HS-5 (cell line): ENCODE measurements at regions not wholly inside any gene's neighbourhood (a gene's known extent, or its start where the extent isn't known, plus 50 kb on each side); places are given as distances from the start of the nearest gene placed in this dataset.

Source experiments
- DNase-seq: peaks from one replicate; pipeline ENCODE4 v3.0.0-alpha.2; 2012; ENCODE audit warnings: low read depth

DNA sequence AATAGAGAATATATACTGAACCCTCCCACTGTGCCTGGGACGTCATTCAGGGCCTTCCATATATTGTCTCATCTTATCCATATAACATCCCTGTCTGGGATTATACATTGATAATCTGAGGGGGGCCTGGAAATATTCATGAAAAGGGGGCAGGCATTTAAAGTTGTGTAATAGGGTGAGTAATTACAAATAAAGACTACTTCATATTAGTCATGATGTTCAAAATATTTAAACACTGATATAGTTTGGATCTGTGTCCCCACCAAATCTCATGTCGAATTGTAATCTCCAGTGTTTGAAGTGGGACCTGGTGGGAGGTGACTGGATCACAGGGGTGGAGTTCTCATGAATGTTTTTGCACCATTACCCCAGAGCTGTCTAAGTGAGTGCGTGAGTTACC lies 97.8 kb downstream of the AQP9 start:
- DNase-seq: no peak

DNA sequence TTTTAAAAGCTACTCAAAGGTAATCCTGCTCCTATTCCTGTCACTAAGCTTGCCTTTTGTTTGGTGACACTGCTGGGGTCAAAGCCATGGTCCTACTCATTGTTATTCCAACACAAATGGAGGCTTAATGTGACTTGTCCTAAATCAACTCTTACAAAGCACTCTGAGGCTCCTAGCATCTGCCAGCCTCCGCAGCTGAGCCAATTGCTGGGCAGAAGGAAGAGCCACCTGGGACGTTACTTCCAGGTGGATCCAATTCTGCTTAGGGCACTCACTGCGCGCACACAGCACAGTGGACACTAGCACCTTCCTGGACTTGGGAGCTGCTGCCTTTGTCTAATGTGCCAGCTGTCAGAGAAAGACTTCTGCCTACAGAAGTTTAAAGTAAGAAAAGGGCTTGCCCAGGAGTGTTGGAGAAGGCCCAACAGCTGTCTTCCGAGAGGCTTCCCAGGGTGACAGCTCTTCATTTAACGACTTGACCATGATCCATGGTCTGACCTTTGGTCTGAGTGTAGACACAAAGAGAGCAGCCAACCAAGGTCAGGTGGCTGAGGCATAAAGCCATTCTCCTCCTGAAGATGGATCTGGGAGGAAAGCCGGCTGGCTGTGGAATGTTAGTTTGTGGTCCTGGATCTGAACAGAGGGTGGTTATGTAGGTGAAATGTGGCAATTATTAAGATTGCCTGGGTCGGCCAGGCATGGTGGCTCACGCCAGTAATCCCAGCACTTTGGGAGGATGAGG lies 102.2 kb downstream of the AQP9 start:
- DNase-seq: no peak

DNA sequence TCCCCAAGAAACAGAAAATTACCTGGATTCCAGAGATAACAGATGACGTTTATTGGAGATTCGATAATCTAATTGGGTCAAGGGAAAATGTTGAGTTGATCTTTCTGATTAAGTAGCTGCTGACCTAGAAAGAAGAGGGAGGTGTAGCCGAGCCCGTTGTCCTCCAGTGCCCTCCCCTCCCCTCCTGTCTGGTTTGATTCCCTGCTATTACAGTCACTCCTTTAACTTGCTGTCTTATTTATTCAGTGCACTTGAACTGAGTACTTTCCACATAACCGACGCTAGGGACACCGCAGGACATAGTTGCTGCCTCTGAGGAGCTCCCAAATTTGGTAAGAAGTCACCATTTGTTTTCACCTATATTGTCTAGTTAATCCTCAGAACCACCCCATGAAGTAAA lies 103.7 kb downstream of the AQP9 start:
- no peak for DNase-seq

DNA sequence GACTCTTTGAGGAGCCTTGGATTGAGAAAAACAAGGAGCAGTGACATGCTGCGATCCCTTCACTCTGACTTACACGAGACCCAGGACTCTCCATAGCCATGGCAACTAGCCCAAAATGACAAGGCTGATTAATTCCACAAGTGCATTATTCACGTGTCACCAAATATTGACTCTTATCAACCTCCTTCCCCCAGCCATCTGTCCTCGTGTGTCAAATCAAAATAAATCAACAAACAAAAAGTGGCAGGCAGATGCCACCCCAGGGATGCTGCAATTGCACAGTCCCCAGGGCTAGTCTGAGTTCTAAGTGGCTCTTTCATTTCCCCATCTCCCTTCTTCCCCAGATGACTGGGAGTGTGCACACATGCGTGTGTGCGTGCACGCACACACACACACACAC lies 104.9 kb downstream of the AQP9 start:
- DNase-seq: no peak

DNA sequence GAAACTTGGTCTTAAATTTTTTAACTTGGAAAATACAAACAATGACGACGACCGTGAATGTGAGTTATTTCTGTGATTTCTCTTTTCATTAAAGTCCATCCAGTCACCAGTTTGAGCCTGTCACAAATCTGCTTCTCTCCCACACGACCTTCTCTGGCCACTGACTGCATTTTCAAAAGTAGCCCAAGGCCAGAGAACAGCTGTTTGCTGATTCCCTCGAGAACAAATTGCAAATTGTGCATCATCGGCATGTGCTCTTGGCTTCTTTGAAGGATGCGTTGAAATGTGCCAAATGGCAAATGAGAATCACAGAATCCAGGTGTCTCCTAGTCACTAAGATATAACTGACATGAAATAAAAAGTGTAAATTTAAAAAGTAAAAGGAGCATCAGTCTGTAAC lies 106.4 kb downstream of the AQP9 start:
- no peak for DNase-seq

DNA sequence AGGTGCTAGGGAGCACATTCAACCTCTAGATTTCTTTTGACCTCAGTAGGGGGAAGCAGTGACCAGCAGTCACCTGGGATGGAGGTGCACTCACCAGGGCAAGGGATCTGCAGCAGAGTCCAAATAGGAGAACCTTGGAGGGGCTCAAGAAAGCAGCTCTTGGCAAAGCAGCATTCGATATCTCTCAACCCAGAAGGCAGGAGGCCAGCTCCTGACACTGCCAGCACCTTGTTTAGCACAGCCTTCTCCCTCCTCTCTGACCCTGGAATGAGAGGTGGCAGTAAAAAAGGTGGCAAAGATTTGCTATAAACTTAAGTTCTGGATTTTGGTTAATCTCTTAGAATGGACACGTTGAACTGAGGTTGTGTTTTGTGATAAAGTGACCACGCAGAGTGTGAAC lies 107.9 kb downstream of the AQP9 start:
- DNase-seq: no peak

DNA sequence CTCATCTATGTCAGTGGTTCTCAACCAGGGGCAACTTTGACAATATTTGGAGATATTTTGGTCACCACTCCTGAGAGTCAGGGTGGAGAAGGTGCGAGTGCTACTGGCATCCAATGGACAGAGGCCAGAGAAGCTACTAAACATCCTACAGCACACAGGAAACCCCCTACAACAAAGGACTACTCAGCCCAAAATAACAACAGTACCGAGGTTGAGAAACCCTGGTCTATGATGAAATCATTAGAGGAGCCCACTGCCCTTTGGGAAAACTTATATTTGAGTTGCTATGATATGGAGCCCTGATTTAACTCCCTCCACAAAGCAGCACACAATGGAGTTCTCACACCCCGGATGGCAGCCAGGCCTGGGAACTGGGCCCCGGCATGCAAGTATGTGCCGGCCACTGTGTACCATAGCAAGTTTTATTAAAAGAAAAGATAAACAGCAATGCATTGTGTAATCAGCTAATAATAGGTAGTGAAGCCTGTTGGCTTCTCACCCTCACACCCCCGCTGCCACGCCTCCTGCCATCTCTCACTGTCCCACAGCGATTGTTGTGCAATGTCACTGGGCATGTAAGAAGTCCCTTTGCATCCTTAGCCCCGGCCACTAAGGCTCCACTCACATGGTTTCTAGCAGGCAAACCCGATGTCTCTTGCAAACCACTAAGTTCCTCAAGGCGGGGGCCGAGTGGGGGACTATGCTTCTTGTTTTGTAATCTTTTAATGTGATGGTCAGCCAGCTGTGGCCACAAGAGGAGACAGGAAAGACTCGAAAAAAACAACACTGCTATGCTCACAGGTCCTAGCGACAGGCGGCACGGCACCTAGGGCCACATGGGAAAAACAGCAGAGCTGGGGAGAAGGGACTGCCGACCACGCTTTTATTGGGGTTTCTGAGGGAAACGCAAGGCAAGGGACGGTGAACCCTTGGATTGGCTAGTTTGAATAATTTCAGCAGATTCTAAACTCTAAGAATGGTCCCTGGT lies 110.0 kb downstream of the AQP9 start:
- no peak for DNase-seq

DNA sequence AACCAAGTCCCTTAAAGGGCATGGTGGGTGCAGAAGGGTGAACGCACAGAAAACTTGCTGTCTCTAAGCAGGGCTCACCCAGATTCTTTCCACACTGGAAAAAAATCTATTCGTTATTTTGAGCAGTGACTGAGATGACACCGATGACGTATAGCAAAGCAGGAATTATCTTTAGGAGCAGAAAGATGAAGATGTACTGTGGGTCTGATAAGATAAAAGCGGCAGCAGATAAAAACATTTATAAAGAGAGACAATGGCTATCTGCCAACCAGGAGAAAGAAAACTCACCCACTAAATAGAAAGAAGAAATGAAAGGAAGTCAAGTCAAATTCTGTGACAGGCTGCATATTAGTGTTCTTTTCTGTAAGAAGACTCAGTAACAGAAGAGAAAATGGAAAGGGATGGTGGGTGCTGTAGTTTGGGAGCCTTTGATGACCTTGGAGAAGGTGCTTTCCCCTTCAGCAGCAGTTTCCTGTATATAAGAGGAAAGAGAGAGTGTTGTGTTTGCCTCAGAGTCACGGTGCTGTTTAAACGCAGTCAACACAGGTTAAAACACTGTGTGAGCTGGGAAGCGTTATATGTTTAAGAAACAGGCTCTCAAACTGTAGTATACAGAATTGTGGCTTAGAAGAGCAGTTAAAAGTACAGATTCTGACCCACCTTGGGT lies 111.6 kb downstream of the AQP9 start:
- no peak for DNase-seq

DNA sequence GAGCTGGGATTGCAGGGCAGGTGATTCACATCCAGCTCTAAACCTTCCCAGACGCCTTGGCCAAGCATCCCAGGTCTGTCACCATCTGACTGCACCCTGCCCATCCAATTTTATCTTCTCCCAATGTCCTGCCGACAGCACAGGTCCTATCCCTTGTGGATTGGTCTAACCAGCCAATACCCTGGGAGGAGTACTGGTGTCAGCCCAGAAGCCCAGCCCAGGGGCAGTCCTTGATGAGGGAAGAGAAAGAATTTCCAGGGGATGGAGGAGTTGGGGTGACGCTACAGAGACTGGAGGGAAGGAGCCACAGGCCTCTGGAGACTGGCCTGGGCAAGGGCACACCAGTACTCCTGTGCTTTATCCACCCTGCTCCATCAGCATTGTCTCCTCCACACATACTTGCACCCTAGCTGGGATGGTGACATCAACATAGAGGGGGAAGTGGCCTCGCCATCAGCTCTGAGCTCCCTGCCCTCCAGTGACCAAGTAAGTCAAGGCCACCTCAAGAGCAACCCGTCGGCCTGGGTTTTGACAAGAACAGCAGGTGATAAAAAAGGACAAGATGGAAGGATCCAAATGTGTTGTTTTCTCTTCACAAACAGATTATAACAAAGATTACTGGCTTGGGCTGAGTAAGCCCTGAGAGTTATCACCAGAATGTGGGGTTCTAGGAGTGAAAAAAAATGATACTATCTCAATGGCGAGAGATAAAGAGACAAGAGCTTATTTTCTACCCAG lies 114.6 kb downstream of the AQP9 start:
- no peak for DNase-seq

DNA sequence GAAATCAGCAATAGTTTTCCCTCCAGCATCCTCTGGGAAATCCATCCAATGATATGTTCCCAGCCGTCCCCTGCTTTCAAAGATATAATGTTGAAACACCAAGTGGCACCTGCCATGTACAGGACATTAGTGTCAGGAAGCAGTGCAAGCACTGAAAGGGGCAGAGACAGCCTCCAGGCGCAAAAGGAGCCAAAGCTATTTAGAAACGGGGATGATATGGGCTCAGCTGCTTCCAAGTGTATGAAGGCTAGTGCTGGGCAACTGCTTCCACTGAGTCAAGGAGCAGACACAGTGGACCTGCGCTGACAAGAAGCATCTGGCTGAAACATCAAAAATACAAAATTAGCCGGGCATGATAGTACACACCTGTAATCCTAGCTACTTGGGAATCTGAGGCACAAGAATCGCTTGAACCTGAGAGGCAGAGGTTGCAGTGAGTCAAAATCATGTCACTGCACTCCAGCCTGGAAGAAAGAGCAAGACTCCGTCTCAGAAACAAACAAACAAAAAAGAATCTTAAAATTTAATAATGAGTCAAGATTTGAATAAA lies 119.7 kb downstream of the AQP9 start:
- no peak for DNase-seq

DNA sequence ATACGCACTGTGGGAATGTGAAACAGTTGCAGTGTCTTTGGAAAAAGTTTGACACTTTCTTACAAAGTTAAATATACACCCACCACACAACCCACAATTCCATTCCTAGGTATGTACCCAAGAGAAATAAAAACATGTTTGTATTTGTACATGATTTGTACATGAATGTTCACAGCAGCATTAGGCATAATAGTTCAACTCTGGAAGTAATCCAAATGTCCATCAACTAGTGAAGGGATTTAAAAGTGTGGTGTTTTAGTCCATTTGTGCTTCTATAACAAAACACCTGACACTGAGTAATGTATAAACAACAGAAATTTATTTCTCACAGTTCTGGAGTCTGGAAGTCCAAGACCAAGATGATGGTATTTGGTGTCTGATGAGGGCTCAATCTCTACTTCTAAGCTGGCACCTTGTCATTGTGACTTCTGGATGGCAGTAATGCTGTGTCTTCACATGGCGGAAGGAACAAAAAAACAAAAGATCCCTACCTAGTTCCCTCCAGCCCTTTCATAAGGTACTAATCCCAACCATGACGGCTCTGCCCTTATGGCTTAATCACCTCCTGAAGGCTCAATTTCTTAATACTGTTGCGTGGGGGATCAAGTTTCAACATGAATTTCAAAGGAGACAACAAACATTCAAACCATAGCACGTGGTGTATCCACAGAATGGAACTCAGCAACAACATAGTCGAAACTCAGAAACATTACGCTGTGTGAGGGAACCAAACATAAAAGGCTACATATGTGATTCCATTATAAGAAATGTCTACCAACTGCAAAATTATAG lies 120.5 kb downstream of the AQP9 start:
- DNase-seq: no peak

DNA sequence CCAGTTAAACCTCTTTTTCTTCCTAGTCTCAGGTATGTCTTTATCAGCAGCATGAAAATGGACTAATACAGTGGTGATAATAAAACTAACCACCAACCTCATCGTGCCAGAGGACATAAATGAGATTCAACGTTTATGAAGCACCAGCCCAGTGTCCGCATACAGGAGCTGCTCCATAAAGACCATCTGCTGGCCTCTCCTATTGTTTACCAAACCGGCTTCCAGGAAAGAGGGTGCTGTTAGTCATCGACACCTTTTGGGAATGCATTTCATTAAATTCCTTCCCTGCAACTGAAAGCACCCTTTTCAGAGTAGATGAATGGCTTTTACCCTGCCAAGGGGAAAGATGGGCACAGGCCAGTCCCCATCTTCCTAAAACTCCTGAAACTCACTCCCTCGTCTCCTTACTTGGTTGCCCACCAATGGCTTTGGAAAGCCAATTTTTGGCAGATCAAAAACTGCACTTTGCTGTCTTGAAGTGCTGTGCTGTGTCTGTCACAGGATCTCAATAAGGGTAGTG lies 122.1 kb downstream of the AQP9 start:
- DNase-seq: no peak

DNA sequence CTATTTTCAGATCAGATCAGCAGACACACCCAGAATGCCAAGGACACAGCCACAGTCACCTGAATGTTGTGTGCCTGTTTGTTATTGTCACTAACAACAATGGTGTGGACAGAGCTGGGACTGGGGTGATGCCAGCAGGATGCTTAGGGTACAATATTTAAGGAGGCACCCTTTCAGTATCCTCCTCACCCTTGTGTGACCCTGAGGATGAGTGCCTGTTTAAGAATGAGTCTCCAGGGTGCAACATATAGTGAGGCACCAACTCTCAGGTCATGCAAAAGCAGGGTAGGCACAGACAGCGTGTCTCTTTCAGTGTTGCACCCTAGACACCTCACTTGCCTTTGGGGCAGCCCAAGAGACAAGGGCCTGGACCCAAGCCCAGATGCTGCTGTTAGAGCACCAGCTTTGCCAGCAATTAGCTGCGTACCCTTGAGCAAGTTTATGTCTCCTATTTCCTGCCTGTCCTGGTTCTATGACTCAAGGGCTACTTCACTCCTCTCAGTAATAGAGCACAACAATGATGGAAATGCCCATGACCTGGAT lies 122.6 kb downstream of the AQP9 start:
- no peak for DNase-seq

DNA sequence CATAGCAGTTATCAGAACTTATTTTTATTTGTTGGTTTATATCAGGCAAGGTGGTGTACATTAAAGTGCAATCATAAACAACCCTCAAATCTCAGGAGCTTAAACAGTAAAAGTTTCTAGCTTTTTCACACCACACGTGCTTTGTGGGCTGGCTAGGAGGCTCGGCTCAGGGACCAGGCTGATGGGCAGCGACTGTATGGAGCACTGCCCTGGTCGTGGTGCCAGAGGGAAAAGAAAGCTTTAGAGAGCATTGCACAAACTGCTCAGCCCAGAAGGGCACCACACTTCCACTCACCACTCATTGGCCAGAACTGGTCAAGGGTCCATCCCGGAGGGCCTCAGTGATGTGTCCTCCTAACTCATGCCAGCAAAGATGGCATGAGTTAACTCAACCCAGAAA lies 123.2 kb downstream of the AQP9 start:
- no peak for DNase-seq

DNA sequence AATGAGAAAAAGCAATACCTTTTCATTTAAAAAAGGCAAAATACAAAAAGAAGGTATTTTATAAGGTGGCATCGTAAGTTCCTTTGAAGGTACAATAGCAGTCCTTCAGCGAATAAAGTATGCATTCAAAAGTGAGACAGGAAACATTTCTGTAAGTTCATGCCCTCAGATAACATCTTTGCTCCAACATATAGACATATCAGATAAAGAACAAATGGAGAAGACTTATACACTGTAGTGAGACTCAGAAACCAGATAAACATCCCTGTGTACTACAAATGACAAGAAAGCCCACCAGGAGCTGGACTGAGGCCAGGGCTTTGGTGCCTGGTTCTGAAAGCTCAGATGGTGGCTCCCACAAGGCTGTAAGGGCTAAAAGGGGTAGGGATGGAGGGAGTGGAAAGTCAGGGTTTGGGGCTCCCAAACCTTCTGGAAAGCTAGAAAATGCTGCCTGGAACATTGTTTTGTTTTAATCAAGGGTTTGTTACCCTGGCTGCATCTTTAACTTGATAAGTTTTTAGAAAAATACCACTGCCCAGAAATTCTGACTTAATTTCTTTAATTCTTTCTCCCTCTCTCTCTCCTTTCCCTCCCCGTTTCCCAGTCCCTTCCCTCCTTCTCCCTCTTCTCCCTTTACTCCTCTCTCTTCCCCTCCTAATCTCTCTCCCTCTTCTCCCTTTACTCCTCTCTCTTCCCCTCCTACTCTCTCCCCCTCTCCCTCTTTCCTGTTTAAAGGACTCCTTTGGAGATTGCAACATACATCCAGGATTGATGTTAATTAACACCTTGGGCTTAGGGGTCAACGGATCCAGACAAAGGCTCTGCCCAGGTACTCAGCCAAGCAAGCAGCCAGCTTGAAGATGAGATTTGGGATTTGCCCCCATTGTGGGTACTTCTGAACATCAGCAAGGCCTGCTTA lies 126.1 kb downstream of the AQP9 start:
- DNase-seq: no peak

DNA sequence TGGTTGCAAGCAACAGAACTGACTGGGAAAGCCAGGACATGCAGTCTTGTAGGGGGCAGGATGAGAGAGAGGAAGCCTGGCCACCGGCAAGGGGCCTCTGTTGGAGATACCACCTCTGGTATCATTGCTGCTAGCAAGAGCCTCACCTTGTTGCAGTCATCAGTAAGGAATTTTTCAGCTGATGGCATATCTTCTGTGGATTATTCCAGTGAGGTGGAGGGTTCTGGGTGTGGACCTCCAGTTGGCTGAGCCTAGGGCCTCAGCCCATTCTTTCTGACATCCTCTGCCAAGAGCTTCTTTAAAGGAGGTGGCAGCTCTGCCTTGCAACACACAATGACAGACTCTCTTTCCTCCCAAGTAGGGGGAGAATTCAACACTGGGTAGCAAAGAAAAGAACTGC lies 128.9 kb downstream of the AQP9 start:
- no peak for DNase-seq

DNA sequence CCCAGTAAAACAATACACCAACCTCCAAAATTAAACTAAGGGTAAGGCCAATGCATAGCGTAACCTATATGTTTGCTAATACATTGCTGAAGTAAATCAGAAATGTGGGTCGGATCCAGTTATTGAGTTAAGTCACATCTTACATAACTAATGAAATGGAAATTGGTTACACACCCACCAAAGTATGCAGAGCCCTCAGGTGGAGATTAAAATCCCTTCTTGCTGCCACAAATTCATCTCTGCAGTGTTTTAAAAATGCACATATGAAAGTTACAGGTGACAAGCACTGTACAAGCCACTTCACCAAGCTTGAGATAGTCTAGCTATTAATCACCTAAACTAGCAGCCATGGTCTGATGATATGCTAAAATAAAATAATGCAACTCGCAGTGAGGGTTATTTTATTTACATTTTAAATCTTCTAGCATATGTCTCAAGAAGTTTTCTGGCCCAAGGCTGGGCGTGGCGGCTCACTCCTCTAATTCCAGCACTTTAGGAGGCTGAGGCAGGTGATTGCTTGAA lies 130.6 kb downstream of the AQP9 start:
- no peak for DNase-seq

DNA sequence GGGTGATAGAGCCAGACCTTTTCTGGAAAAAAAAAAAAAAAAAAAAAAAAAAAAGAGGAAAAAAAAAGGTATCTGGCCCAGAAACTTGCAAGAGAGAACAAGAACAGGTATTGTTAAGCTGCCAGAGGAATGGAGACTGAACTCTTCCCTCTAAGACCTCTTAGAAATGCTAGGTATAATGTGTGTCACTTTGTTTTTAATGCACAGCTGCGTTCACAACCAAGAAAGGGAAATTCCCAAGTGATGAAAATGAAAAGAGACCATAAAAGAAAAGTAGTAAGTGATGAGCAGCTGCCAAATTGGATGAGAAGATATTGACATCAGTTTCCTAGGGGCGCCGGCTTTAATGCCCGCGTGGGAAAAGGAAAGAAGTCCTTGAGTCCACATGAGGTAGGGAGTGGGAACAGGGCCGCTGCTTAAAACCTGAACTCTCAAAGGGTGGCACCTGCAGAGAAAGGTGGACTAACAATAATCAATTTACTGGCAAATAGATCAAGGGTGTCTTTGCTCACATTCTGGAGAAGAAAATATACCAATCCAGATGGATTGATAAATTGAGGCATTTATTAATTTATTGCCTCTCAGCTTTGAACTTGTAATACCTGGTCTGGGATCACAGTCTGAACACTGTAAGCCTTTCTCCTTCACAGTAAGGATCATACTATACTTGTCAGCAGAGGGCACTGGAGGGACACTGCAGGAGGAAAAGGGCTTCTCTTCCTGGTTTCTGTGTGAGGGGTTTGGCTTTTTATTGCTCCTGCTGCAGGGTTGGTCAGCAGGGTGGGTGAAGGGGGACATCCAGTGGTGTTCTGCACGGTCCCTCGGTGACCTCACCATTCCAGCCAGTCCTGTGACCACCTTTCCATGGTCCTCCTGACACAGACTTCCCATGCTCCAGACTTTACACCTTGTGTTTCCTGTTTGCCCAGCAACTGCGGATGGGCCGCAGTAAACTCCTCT lies 131.6 kb downstream of the AQP9 start:
- no peak for DNase-seq
